Erythroblast (primary cell): ENCODE measurements at regions not wholly inside any gene's neighbourhood (a gene's known extent, or its start where the extent isn't known, plus 50 kb on each side); places are given as distances from the start of the nearest gene placed in this dataset.

Experiments
- GATA1 ChIP-seq: IDR thresholded peaks from 2 replicates; pipeline ENCODE4 v1.6.1; 2011; ENCODE audit warnings: low read depth, mild to moderate bottlenecking, control low read depth, low read length, moderate library complexity
- POLR2A ChIP-seq: IDR thresholded peaks from 2 replicates; pipeline ENCODE4 v1.6.1; 2011; ENCODE audit warnings: mild to moderate bottlenecking, low read length

DNA sequence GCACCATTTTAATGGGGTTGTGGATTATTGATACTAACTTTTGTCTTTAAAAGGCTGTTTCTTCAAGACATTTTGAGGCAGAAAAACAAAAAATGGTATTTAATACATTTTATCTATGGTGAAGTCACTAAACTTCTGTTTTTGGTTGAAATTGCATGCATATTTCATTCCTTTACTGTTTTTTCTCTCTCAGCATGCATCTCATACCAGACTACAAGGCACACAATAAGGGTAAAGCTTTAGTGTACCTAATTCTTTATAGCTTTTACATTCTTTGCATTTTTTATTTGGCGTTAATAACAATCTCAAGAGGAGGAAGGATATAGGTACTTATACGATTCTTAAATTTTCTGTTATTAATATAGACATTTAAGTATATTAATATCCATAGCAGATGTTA lies 151.0 kb upstream of the DKK2 start:
- no peak for TF ChIP-seq GATA1
- TF ChIP-seq POLR2A, result no peak
